ENCODE measurements at regions not wholly inside any gene's neighbourhood (a gene's known extent, or its start where the extent isn't known, plus 50 kb on each side); places are given as distances from the start of the nearest gene placed in this dataset.

- TF ChIP-seq, protein P1, sequence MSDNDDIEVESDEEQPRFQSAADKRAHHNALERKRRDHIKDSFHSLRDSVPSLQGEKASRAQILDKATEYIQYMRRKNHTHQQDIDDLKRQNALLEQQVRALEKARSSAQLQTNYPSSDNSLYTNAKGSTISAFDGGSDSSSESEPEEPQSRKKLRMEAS (IDR thresholded peaks at IDR 0.05; ENCODE audit: low read depth), result no peak
- TF ChIP-seq USF1 (IDR thresholded peaks at IDR 0.05; ENCODE audit: borderline replicate concordance, low read depth) (no peak), EP300 (IDR thresholded peaks at IDR 0.05; ENCODE audit: borderline replicate concordance in 1 of 2, low read depth in 1 of 2, low read length in 1 of 2) (no peak), POLR2AphosphoS5 (IDR thresholded peaks at IDR 0.05; ENCODE audit: low read depth, low read length) (no peak), FOSL2 (IDR thresholded peaks at IDR 0.05; ENCODE audit: borderline replicate concordance, low read depth) (no peak), NFIC (IDR thresholded peaks at IDR 0.05; ENCODE audit: borderline replicate concordance) (no peak), RXRA (IDR thresholded peaks at IDR 0.05; ENCODE audit: borderline replicate concordance, low read depth) (no peak), EZH2phosphoT487 (IDR thresholded peaks at IDR 0.05; ENCODE audit: borderline replicate concordance, low read depth) (no peak), USF2 (IDR thresholded peaks at IDR 0.05; ENCODE audit: borderline replicate concordance, low read depth, low read length) (no peak), IRF3 (IDR thresholded peaks at IDR 0.05; ENCODE audit: low read depth, low read length) (no peak), RAD21 (IDR thresholded peaks at IDR 0.05; ENCODE audit: low read length) (no peak), CHD2 (IDR thresholded peaks at IDR 0.05; ENCODE audit: low read length, partially characterized antibody) (no peak), GABPA (IDR thresholded peaks at IDR 0.05; ENCODE audit: low read depth) (no peak)
- TF ChIP-seq, protein P2, sequence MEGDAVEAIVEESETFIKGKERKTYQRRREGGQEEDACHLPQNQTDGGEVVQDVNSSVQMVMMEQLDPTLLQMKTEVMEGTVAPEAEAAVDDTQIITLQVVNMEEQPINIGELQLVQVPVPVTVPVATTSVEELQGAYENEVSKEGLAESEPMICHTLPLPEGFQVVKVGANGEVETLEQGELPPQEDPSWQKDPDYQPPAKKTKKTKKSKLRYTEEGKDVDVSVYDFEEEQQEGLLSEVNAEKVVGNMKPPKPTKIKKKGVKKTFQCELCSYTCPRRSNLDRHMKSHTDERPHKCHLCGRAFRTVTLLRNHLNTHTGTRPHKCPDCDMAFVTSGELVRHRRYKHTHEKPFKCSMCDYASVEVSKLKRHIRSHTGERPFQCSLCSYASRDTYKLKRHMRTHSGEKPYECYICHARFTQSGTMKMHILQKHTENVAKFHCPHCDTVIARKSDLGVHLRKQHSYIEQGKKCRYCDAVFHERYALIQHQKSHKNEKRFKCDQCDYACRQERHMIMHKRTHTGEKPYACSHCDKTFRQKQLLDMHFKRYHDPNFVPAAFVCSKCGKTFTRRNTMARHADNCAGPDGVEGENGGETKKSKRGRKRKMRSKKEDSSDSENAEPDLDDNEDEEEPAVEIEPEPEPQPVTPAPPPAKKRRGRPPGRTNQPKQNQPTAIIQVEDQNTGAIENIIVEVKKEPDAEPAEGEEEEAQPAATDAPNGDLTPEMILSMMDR (IDR thresholded peaks at IDR 0.05), result no peak
- Histone ChIP-seq H3K9ac (no peak overlapping the region), H3K4me2 (no peak overlapping the region), H3K36me3 (replicated peaks in 1 of 2; ENCODE audit: control insufficient read depth in 1 of 2, insufficient read depth in 2 of 2, low read length in 1 of 2) (peaks cover 0 to 2% of the 10 kb centered on the region in 2 experiments), H4K20me1 (ENCODE audit: insufficient read depth) (no peaks in the 10 kb centered on the region), H3K79me2 (ENCODE audit: insufficient read depth) (no peaks in the 10 kb centered on the region), H3K27ac (ENCODE audit: low read depth in 2 of 2, low read length in 1 of 2) (no peak overlapping the region), H3K9me2 (no peaks in the 10 kb centered on the region), H3K9me3 (peaks cover 18% of the 10 kb centered on the region), H2AFZ (ENCODE audit: low read depth) (no peak overlapping the region), H3K27me3 (ENCODE audit: insufficient read depth) (no peaks in the 10 kb centered on the region), H3F3A (replicated peaks; ENCODE audit: insufficient read depth) (peaks cover 5% of the 10 kb centered on the region), H3K4me3 (ENCODE audit: low read depth in 2 of 2, low read length in 1 of 2) (no peak overlapping the region), H3K4me1 (ENCODE audit: control insufficient read depth in 1 of 2, insufficient read depth in 2 of 2, low read depth in 1 of 2, low read length in 1 of 2) (no peaks in the 10 kb centered on the region)
- no peak for DNase-seq
- WGBS (ENCODE audit: low lambda C conversion rate), result 47% methylated on average over 6 of the region's 6 CpGs
- POLR2A ChIA-PET, result no interaction called here
- CTCF ChIA-PET, result no interaction called here
Measured at GRCh38 chr2:172195836-172196376, 93.2 kb upstream of the DLX2 start.
